ENCODE measurements at regions not wholly inside any gene's neighbourhood (a gene's known extent, or its start where the extent isn't known, plus 50 kb on each side); places are given as distances from the start of the nearest gene placed in this dataset.

DNA sequence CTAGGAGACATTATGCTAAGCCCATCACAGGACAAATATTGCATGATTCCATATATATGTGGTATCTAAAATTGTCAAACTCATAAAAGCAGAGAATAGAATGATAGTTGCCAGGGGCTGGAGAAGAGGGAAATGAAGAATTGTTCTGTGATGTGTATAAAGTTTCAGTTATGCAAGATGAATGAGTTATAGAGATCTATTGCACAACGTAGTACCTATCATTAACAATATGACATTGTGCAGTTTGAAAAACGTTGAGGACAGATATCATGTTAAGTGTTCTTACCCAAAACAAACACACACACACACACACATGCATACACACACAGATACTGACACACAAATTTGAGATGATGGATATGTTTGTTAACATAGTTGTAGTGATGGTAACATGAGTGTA lies 871.6 kb upstream of the GOT2 start:
- Mint-ChIP-seq H3K9me3 (peaks cover 3% of the 10 kb centered on the region), H3K4me3 (no peak overlapping the region), H3K27me3 (ENCODE audit: low read depth) (no peaks in the 10 kb centered on the region), H3K27ac (no peak overlapping the region), H3K4me1 (no peaks in the 10 kb centered on the region), H3K36me3 (no peaks in the 10 kb centered on the region)
- DNase-seq (ENCODE audit: low spot score in 2 of 2, unreplicated experiment in 2 of 2) = no peak
- no peak for TF ChIP-seq CTCF (IDR thresholded peaks at IDR 0.05; ENCODE audit: unreplicated experiment)

DNA sequence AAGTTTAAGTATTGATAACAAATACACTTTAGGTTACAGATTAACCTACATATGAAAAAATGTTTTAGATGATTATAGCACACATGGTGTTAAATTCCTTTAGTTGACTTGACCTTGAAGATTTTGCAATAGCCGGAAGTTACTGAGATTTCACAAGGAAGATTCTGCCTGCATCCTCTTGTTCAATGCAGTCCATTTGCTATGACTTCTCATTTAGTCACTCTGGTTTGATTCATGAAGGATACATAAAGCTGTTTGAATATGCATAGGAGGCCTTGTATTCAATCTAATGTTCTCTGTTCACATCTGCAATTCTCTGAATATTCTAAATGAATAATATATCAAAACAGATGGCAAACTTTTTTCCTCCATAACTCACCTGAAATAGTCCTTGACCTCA lies 870.2 kb upstream of the GOT2 start:
- H3K4me1 Mint-ChIP-seq = no peaks in the 10 kb centered on the region
- H3K27ac Mint-ChIP-seq = no peak overlapping the region
- no peak for TF ChIP-seq CTCF (IDR thresholded peaks at IDR 0.05; ENCODE audit: unreplicated experiment)
- no peak overlapping the region for H3K4me3 Mint-ChIP-seq
- H3K27me3 Mint-ChIP-seq (ENCODE audit: low read depth) = no peaks in the 10 kb centered on the region
- H3K36me3 Mint-ChIP-seq = no peaks in the 10 kb centered on the region
- H3K9me3 Mint-ChIP-seq = peaks cover 3% of the 10 kb centered on the region
- no peak for DNase-seq (ENCODE audit: low spot score in 2 of 2, unreplicated experiment in 2 of 2)

DNA sequence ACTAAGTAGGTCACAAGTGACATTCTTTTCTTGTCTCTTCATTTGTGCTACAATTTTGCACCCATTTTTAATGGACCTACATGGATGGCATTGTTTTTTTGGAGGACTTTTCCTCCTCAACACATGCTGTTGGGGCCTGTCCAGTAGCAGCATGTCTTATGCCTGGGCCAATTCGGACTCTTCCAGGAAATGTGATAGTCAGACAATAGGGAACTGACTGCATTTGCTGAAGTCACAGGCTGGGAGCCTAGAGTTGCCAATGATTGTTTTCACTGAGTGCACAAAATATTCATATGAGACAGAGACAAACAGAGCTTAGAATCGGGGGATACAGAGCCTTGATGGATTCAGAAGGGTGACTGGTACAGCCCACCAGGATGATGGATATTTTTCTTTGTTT lies 867.3 kb upstream of the GOT2 start:
- Mint-ChIP-seq H3K27ac (no peak overlapping the region), H3K4me1 (no peaks in the 10 kb centered on the region), H3K36me3 (no peaks in the 10 kb centered on the region), H3K4me3 (no peak overlapping the region), H3K27me3 (ENCODE audit: low read depth) (peaks cover 2% of the 10 kb centered on the region), H3K9me3 (no peaks in the 10 kb centered on the region)
- no peak for TF ChIP-seq CTCF (IDR thresholded peaks at IDR 0.05; ENCODE audit: unreplicated experiment)
- DNase-seq (ENCODE audit: low spot score in 2 of 2, unreplicated experiment in 2 of 2) = no peak

DNA sequence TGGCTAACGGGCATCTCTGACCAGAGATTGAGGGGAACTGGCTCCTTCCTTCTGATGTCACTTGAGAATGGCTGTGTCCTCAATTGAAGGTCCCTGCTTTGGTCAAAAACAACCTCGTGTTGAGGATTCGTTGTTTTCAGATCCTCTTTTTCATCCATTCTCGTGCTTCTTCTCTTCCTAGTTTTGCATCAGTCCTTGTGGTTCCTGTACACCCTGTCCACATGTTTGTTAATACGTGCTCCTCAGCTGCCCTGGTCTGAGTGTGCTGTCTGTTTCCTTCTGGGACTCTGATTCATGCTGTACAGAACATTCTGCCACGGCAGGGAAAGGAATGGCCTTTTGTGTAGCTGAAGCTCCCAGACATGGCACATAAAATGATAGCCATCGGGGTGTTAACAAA lies 863.2 kb upstream of the GOT2 start:
- DNase-seq (ENCODE audit: low spot score in 2 of 2, unreplicated experiment in 2 of 2) = no peak
- peaks cover 5% of the 10 kb centered on the region for H3K4me1 Mint-ChIP-seq
- H3K36me3 Mint-ChIP-seq = no peaks in the 10 kb centered on the region
- no peak overlapping the region for H3K27ac Mint-ChIP-seq
- no peaks in the 10 kb centered on the region for H3K9me3 Mint-ChIP-seq
- no peak for TF ChIP-seq CTCF (IDR thresholded peaks at IDR 0.05; ENCODE audit: unreplicated experiment)
- H3K27me3 Mint-ChIP-seq (ENCODE audit: low read depth) = peaks cover 2% of the 10 kb centered on the region
- no peak overlapping the region for H3K4me3 Mint-ChIP-seq

DNA sequence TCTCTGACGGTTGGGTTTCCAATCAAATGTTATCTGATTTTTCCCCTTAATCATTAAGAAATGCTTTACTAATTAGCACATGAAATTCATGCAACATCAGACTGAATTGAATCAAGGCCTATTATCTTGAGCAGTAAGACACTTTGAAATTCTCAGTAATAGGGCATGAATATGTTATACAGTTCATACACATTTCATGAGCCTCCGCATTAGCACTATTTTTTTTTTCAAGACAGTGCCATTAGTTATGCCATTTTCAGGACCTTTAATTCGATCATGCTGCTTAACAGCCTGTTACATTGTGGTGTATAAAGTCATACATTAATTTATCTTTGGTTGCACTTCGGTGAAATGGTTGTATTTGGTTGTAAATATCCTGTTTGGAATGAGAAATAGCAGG lies 862.6 kb upstream of the GOT2 start:
- DNase-seq (ENCODE audit: low spot score in 2 of 2, unreplicated experiment in 2 of 2) = no peak
- Mint-ChIP-seq H3K4me1 (peaks cover 5% of the 10 kb centered on the region), H3K36me3 (no peaks in the 10 kb centered on the region), H3K9me3 (no peaks in the 10 kb centered on the region), H3K27ac (no peak overlapping the region), H3K27me3 (ENCODE audit: low read depth) (peaks cover 2% of the 10 kb centered on the region), H3K4me3 (no peak overlapping the region)
- TF ChIP-seq CTCF (IDR thresholded peaks at IDR 0.05; ENCODE audit: unreplicated experiment) = no peak

DNA sequence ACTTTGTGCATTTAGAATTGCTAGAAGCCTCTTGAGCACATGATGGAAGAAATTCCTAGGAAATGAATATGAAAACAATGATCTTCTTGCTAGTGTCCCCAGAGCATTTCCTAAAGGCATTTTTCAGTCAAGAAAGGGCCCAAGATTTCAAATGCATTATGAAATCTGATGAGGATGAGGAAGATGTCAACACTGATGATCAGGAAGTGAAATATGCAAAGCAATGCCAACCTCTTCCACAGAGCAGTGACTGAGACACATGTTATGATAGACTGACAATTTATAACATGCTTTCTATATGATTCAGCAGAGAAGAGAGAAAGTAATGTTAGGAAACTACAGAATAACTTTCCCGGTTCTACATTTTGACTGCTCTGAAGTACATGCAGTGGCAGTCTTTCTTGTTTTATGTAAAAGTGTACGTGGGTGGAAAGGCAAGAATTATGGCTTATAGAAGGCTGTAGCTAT lies 859.1 kb upstream of the GOT2 start:
- Mint-ChIP-seq H3K4me3 (no peak overlapping the region), H3K27me3 (ENCODE audit: low read depth) (peaks cover 2% of the 10 kb centered on the region), H3K36me3 (no peaks in the 10 kb centered on the region), H3K9me3 (no peaks in the 10 kb centered on the region), H3K4me1 (peaks cover 5% of the 10 kb centered on the region), H3K27ac (no peak overlapping the region)
- no peak for TF ChIP-seq CTCF (IDR thresholded peaks at IDR 0.05; ENCODE audit: unreplicated experiment)
- DNase-seq (ENCODE audit: low spot score in 2 of 2, unreplicated experiment in 2 of 2) = no peak
